Stimulated activated memory B cell treated with anti-CD40 and anti-IgM and Interleukin-4, amounts not matched to agents 10 μg/mL and 1 μg/mL and 100 μg/mL, for 72 hours (primary cell): ENCODE measurements at regions not wholly inside any gene's neighbourhood (a gene's known extent, or its start where the extent isn't known, plus 50 kb on each side); places are given as distances from the start of the nearest gene placed in this dataset.

Experiments
- ATAC-seq: fragments of 150-1000 bp; cut with Tn5 transposase; 2 replicates; pipeline ENCODE4 v1.10.0; 2021
- H3K27ac Mint-ChIP-seq: one replicate; pipeline ENCODE4 v1.8.0; 2022; ENCODE audit warnings: mild to moderate bottlenecking, mixed read lengths
- H3K27me3 Mint-ChIP-seq: one replicate; pipeline ENCODE4 v1.8.0; 2022; ENCODE audit warnings: mixed read lengths
- H3K36me3 Mint-ChIP-seq: one replicate; pipeline ENCODE4 v1.8.0; 2022; ENCODE audit warnings: mixed read lengths
- H3K4me1 Mint-ChIP-seq: one replicate; pipeline ENCODE4 v1.8.0; 2022; ENCODE audit warnings: mixed read lengths
- H3K4me3 Mint-ChIP-seq: one replicate; pipeline ENCODE4 v1.8.0; 2022; ENCODE audit warnings: mild to moderate bottlenecking, moderate library complexity, mixed read lengths
- H3K9me3 Mint-ChIP-seq: one replicate; pipeline ENCODE4 v1.8.0; 2022; ENCODE audit warnings: mixed read lengths

DNA sequence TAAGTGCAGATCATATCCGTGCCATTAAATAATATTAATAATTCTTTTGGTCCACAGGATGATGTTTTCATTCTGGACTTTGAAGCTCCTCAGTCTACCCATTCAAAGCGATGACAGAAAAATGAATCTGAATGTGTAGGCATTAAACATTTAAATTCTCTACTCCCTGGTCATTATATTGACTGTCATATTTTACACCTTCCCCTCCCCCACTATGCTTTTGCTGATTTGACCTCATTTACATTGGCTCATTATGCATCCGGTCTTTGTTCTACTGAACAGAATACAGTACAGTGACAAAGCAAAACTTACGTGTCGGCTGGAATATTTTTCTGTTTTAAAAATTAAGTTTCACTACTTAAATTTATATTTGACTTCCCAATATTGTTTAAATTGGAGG lies 289.7 kb upstream of the TMEM161B start:
- Mint-ChIP-seq H3K27ac (no peak overlapping the region), H3K4me3 (no peak overlapping the region), H3K27me3 (peaks cover 8% of the 10 kb centered on the region), H3K36me3 (no peaks in the 10 kb centered on the region), H3K4me1 (peaks cover 6% of the 10 kb centered on the region), H3K9me3 (no peaks in the 10 kb centered on the region)
- no peak for ATAC-seq

DNA sequence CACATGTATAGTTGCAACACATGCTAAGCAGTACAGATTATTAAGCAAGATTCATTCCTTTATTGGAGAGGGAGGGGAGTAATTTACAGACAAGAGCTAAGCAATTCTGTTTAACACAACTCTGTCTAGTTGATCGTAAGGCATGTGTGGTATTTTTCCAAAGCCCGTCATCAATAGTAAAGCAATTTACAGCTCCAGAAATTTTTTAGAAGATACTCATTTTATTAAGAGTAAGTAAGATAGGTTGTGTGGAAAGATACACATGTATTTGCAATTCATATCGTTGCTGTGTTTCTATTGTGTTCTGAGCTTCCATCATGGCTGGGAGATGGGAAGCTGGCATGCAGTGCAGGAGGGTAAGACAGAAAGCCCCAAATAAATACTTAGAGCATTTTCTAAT lies 289.2 kb upstream of the TMEM161B start:
- no peak overlapping the region for H3K27ac Mint-ChIP-seq
- no peaks in the 10 kb centered on the region for H3K9me3 Mint-ChIP-seq
- H3K27me3 Mint-ChIP-seq: peaks cover 8% of the 10 kb centered on the region
- H3K4me3 Mint-ChIP-seq: no peak overlapping the region
- no peak for ATAC-seq
- peaks cover 6% of the 10 kb centered on the region for H3K4me1 Mint-ChIP-seq
- H3K36me3 Mint-ChIP-seq: no peaks in the 10 kb centered on the region

DNA sequence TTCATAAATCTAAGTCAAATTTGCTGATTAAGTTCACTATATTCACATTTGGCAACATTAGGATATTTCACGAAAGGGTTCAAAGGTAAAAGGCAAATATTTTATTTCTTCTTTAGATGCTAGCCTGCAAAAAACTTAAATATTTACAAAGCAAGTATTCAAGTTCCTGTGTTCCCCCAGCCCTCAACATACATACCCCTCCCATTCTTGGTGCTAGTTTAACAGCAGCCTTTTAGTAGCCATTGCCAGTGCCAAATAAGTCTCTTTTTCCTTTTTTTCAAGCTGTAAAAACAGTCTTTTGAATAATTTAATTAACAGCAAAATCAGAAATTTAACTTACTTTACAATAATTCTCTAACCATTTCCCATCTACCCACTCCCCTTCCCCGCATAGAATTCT lies 288.5 kb upstream of the TMEM161B start:
- Mint-ChIP-seq H3K27me3 (peaks cover 8% of the 10 kb centered on the region), H3K36me3 (no peaks in the 10 kb centered on the region), H3K9me3 (no peaks in the 10 kb centered on the region), H3K4me1 (peaks cover 6% of the 10 kb centered on the region), H3K4me3 (no peak overlapping the region), H3K27ac (no peak overlapping the region)
- ATAC-seq: no peak

DNA sequence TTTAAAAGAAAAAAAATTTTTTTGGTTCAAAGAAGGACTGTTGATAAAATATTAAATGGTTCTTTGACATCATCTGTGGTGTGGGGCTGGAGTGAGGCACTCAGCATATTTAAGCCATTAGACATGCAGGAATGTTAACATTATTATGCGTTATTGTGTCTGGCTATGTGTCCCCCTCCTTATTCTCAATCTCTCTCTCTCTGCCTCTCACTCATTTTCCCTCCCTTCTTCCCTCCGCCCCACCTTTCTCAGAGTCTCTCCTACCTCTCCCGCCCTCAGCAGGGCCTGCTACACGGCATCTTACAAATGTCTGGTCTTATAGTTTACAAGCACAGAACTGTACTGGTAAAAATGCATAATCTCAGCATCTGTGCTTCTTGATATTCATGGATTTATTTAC lies 287.8 kb upstream of the TMEM161B start:
- Mint-ChIP-seq H3K27me3 (peaks cover 8% of the 10 kb centered on the region), H3K9me3 (no peaks in the 10 kb centered on the region), H3K36me3 (no peaks in the 10 kb centered on the region), H3K27ac (no peak overlapping the region), H3K4me3 (no peak overlapping the region), H3K4me1 (peaks cover 6% of the 10 kb centered on the region)
- no peak for ATAC-seq

DNA sequence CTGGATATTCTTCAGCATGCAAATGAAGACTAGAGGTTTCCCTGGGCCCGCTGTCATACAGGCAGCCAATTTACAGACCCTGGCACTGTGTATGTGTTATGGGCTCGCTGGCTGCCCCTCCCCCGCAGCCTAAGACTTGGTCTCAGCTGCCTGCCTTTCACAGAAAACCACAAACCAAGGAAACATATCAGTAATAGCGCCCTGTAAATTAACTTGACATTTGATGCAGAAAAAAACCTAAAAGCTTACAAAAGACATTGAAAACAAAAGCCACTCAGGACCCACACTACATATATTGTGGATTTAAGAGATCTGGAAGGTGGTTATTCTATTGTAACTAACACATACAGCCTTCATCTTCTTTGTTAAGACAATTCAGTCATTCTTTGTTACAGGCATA lies 287.0 kb upstream of the TMEM161B start:
- Mint-ChIP-seq H3K9me3 (no peaks in the 10 kb centered on the region), H3K4me1 (peaks cover 6% of the 10 kb centered on the region), H3K4me3 (no peak overlapping the region), H3K27ac (no peak overlapping the region), H3K27me3 (peaks cover 8% of the 10 kb centered on the region), H3K36me3 (no peaks in the 10 kb centered on the region)
- no peak for ATAC-seq

DNA sequence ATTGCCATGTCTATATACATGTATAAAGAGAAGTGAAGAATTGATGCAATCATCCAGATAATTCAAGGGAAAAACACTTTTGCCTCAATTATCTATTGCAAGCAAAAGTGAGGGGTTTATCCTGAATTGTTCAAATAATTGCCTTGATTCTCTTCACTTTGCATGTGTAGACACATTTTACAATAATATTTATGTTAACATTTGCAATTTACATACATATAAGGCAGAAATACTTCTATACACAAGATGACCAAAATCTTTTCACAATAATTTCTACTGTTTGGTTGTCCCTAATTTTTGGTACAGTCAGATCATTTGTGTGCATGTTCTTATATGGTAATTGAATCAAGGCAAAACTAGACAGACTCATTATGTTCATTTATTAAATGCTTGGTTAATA lies 285.3 kb upstream of the TMEM161B start:
- no peak overlapping the region for H3K4me3 Mint-ChIP-seq
- peaks cover 8% of the 10 kb centered on the region for H3K27me3 Mint-ChIP-seq
- peaks cover 6% of the 10 kb centered on the region for H3K4me1 Mint-ChIP-seq
- H3K27ac Mint-ChIP-seq: no peak overlapping the region
- no peaks in the 10 kb centered on the region for H3K36me3 Mint-ChIP-seq
- no peaks in the 10 kb centered on the region for H3K9me3 Mint-ChIP-seq
- no peak for ATAC-seq

DNA sequence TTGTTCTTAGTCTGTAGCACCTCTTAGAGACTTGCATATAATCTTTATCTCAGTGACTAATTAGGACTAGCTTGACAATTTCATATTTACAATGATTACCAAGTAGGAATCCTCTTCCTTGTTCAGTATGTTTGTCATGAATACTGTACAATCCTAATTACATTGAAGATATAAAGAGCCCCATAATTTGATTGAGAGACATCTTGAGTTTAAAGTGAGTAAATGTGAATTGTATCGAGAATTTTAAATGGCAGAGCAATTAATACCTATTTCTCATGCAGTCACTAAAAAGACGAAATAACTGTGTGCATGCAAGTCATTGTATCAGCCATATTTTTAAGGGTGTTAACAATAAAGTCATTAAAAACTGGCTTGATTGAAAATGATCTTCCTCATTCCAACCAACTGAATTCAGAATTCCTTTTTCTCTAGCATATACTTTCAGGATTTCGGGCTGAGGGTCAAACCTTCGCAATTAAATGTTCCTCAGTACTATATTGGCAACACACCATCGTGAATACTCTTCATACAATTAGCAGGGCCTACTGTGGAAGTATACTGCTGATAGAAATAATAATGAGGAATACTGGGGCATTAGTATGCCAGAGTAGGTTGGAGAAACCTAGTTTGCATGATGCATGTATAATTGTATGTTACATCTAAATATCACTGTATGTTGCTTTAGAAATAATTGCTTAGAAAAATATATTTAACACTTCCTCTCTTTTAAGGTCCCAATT lies 284.7 kb upstream of the TMEM161B start:
- Mint-ChIP-seq H3K36me3 (no peaks in the 10 kb centered on the region), H3K4me1 (peaks cover 6% of the 10 kb centered on the region), H3K27me3 (peaks cover 8% of the 10 kb centered on the region), H3K9me3 (no peaks in the 10 kb centered on the region), H3K4me3 (no peak overlapping the region), H3K27ac (no peak overlapping the region)
- no peak for ATAC-seq

DNA sequence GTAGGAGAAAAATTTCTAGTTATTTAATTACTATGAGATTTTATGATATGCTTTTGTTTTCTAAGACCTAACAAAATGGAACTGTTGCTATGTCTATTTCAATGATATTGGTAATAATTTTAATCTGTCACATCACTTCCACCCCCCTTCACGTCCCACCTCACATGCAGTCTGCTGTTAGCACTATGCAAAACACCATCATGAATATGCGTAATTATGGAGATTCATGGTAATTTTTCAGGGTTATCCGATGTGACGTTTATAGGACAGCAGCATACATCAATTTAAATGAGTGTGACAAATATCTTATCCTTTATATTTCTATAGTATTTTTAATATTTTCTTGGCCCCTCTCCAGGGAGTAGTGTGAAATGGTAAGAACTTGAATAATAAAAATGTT lies 283.8 kb upstream of the TMEM161B start:
- H3K36me3 Mint-ChIP-seq: no peaks in the 10 kb centered on the region
- ATAC-seq: no peak
- no peaks in the 10 kb centered on the region for H3K9me3 Mint-ChIP-seq
- peaks cover 8% of the 10 kb centered on the region for H3K27me3 Mint-ChIP-seq
- no peak overlapping the region for H3K27ac Mint-ChIP-seq
- peaks cover 6% of the 10 kb centered on the region for H3K4me1 Mint-ChIP-seq
- no peak overlapping the region for H3K4me3 Mint-ChIP-seq

DNA sequence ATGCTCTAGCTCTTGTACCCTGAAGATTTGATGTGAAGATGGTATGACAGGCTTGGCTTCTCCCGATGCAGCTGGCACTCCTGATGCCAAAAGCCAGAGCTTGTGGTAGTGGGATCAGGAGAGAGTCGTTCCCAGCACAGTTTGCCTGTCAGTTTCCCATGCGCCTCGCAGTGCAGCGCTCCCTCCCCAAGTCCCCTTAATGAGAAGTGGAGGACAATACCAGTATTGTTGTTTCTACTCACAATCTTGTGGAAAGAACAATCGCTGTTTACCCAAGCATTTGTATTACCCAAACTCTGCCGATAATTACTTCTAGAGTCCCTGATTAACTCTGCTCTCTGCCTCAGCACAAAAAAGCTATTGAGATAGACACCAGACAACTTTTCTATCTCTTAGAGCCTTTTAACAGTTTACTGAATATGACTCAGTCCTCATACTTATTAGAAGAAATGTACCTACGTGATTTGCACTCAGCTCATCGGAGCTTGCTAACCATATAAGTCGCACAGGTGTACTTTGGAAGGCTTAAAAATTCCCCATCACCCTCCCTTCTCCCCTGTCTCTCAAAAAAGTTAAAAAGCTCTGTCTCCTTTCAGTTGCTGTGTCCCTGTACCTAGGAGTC lies 283.2 kb upstream of the TMEM161B start:
- Mint-ChIP-seq H3K36me3 (no peaks in the 10 kb centered on the region), H3K27ac (no peak overlapping the region), H3K27me3 (peaks cover 7% of the 10 kb centered on the region), H3K9me3 (no peaks in the 10 kb centered on the region), H3K4me3 (no peak overlapping the region), H3K4me1 (peaks cover 6% of the 10 kb centered on the region)
- ATAC-seq: no peak

DNA sequence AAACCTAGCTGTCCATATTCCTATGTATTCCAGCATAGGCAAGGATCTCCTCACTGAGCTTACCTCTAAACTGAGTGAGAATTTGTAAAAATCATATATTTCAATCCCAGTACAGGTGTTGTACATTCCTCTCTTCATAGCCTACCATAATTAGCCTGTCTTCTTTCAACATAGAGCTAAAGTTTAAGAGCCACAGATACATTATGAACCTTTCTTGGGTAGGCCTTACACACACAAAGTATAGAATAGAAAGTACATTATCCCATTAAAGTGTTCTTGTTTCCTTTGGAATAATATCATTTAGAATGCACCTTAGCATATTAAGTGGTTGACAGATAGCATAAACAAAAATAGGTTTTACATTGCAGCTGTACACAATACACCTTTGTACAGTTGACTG lies 282.1 kb upstream of the TMEM161B start:
- H3K27me3 Mint-ChIP-seq: no peaks in the 10 kb centered on the region
- no peak overlapping the region for H3K27ac Mint-ChIP-seq

DNA sequence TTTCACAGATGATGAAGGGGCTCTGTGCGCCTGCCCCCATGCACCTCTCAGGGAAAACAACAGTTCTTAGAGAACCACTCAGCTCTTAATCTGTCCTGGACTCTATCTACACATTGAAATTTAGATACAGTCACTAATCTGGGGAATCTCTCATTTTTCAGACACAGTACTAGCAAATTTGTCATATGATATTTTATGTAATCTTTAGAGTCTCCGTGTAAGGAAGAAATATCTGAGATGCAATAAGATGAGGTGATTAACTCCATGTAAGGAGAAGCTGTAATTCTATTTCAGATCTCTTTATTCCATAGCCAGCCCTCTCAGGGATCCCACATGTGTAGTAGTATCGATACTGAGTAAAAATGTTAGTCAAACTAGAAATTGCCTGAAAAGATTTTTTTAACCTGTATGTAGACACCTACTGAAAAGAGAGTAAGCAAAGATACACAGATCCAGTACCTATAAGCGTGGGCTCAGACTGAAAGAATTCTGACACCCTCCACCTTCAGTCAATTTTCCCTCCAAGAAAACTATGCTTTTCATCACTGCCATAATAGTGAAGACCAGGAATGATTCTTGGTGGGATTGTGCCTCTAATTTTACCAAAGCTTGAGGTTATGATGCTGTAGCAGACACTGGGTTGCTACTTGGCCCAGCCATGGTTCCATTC lies 279.6 kb upstream of the TMEM161B start:
- H3K36me3 Mint-ChIP-seq: no peaks in the 10 kb centered on the region
- ATAC-seq: no peak
- H3K4me1 Mint-ChIP-seq: no peaks in the 10 kb centered on the region
- H3K27me3 Mint-ChIP-seq: no peaks in the 10 kb centered on the region
- H3K9me3 Mint-ChIP-seq: no peaks in the 10 kb centered on the region
- no peak overlapping the region for H3K27ac Mint-ChIP-seq
- H3K4me3 Mint-ChIP-seq: no peak overlapping the region

More for the DNA sequence above, 282.1 kb upstream of the TMEM161B start:
- peaks cover 4% of the 10 kb centered on the region for H3K4me1 Mint-ChIP-seq
- ATAC-seq: no peak
- H3K4me3 Mint-ChIP-seq: no peak overlapping the region
- no peaks in the 10 kb centered on the region for H3K9me3 Mint-ChIP-seq
- H3K36me3 Mint-ChIP-seq: no peaks in the 10 kb centered on the region

DNA sequence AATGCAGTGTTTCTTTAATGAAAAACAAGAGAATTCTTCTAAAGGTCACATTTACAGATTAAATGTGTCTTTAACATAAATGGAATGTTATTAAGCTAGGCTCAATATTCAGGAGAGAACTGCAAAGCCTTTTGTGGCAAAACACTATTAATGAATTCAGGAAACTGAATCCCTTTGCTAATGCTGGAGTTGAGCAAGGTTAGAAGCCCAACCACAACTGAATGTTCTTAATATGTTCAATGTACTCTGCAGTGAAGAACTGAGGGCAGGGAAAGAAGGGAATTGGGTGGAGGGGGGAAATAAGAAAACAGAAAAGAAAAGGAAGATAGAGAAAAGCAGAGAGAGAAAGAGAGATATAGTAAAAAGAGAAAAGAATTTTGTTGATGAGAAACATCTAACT lies 276.7 kb upstream of the TMEM161B start:
- Mint-ChIP-seq H3K27ac (no peak overlapping the region), H3K27me3 (no peaks in the 10 kb centered on the region), H3K4me3 (no peak overlapping the region), H3K36me3 (no peaks in the 10 kb centered on the region), H3K4me1 (no peaks in the 10 kb centered on the region), H3K9me3 (no peaks in the 10 kb centered on the region)
- ATAC-seq: no peak

DNA sequence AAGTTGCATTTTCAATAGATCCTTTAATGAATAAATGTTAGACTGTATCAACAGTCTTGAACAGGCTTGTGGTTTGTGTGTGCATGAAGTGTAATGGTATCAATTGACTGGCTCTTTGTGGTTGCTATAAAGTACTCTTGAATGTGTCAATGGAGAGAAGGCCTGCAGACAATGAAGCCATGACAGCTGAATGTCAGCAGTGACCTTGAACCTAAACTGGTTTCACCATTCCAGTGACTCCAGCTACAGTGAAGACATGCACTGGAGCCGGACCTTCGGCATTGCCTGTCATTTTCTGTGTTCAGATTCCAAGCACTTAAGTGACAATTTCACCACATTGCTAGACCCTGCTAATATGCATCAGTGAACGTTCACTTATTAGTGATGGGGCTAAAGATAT lies 276.0 kb upstream of the TMEM161B start:
- no peak overlapping the region for H3K27ac Mint-ChIP-seq
- peaks cover under 1% of the 10 kb centered on the region for H3K27me3 Mint-ChIP-seq
- no peaks in the 10 kb centered on the region for H3K36me3 Mint-ChIP-seq
- no peak overlapping the region for H3K4me3 Mint-ChIP-seq
- H3K9me3 Mint-ChIP-seq: no peaks in the 10 kb centered on the region
- no peaks in the 10 kb centered on the region for H3K4me1 Mint-ChIP-seq
- no peak for ATAC-seq

DNA sequence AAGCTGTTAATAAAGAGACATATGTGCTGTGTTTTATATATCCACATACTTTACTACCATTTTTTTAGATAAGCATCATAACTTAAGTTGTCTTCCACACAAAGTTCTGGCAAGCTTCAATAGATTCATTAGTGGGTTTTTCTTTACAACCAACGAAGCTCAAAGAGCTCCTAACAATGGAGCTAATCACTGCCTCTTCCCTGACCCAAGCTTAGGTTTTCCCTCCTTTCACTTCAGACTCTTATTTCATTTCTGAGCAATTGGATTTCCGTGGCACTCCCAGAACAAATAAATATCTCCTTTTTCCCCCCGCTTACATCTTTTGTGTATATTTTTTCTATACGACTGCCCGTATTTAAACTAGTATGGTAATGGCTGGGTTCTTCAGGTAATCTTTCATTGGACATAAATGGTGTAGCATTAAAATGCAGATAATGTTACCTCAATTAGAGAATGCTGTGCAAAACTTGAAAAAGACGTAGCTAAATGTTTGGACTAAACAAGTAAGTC lies 275.5 kb upstream of the TMEM161B start:
- Mint-ChIP-seq H3K4me3 (no peak overlapping the region), H3K9me3 (no peaks in the 10 kb centered on the region), H3K4me1 (no peaks in the 10 kb centered on the region), H3K36me3 (no peaks in the 10 kb centered on the region), H3K27ac (no peak overlapping the region), H3K27me3 (peaks cover 6% of the 10 kb centered on the region)
- ATAC-seq: no peak

DNA sequence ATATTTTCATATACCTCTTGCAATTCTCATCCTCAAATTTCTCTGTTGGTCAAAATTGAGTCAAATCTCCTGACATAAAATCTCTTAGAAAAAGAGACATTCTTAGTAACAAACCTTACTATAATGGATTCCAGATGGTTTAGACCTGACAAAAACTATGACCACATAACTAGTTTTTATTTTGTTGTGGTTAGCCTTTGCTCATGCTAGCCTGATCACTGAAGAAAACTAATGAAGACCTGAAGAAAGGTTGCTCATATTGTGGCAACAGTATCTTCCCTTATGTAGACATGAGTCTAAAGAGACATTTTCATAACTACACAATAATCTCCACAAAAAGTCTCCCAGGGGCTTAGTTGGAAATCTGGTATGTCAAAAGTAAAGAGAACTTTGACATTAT lies 274.1 kb upstream of the TMEM161B start:
- Mint-ChIP-seq H3K9me3 (no peaks in the 10 kb centered on the region), H3K27me3 (peaks cover 16% of the 10 kb centered on the region), H3K36me3 (no peaks in the 10 kb centered on the region), H3K27ac (no peak overlapping the region), H3K4me1 (no peaks in the 10 kb centered on the region), H3K4me3 (no peak overlapping the region)
- no peak for ATAC-seq
